GM18867 (cell line): ENCODE measurements at regions not wholly inside any gene's neighbourhood (a gene's known extent, or its start where the extent isn't known, plus 50 kb on each side); places are given as distances from the start of the nearest gene placed in this dataset.
"Not testable (repeated sequence)": the region's sequence is repeated elsewhere in the genome, so short reads cannot be mapped to it uniquely, and the experiment has no call there.

Source experiments
- ATAC-seq: cut with Tn5 transposase; IDR thresholded peaks from one replicate; pipeline ENCODE4 v1.9.1; 2021; ENCODE audit warnings: mild to moderate bottlenecking, moderate library complexity; ENCODE audit not compliant: unreplicated experiment

DNA sequence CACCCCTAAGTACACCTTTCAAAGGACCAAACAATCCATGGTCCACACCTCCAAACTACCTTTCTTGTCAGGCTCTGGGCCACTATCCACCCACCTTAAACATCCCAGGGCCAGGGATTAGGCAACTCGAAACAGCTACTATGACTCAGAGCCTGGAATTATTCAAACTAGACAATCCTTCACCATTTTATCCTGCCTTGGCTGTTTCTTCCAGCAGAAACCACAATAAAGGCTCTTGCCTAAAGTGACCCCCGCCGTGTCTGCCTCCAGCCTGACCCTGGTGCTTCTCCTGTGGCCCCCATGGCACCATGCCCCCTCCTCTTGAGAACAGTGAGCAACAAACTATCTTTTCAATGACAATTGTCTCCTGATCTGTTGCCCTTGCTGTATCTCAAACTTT, 195.5 kb downstream of the EPM2A start:
- ATAC-seq, result no peak

- no peak for ATAC-seq
Observed at GRCh38 chr6:145540741-145541140, 194.6 kb downstream of the EPM2A start.

DNA sequence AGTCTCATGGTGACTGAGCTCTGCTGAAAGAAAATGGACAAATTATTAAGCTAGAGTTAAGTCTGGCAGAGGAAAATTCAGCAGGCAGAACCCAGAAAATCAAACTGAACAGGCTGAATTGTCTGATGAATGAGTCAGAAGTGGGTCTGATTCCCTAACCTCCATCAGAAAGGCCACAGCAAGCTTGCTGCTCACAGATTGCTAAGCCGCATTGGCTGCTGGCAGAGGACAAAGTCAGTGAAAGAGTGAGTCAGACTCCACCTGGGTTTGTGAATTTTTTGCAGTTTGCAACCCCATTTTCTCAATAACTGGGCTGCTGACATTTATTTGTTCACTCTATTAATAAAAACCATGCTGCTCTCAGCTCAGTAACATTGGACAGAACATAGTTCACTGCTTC, 191.3 kb downstream of the EPM2A start:
- ATAC-seq, result no peak

- ATAC-seq, result no peak
Observed at GRCh38 chr6:145544514-145544913, 190.8 kb downstream of the EPM2A start.

DNA sequence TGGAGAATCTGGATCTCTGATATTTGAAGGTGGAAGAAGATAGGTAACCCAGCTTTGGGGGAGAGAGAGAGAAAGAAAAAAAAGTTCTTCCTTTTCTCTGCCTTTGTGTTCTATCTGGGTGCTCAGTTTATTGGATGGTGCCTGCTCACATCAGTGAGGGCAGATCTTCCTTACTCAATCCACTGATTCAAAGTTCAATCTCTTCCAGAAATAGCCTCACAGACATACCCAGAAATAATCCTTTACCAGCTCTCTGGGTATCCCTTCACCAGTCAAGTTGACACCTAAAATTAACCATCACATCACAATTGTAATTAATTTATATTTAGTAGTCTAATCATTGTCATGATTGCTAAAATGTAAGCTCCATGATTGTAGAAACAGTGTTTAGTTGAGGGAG, 189.1 kb downstream of the EPM2A start:
- ATAC-seq, result no peak

DNA sequence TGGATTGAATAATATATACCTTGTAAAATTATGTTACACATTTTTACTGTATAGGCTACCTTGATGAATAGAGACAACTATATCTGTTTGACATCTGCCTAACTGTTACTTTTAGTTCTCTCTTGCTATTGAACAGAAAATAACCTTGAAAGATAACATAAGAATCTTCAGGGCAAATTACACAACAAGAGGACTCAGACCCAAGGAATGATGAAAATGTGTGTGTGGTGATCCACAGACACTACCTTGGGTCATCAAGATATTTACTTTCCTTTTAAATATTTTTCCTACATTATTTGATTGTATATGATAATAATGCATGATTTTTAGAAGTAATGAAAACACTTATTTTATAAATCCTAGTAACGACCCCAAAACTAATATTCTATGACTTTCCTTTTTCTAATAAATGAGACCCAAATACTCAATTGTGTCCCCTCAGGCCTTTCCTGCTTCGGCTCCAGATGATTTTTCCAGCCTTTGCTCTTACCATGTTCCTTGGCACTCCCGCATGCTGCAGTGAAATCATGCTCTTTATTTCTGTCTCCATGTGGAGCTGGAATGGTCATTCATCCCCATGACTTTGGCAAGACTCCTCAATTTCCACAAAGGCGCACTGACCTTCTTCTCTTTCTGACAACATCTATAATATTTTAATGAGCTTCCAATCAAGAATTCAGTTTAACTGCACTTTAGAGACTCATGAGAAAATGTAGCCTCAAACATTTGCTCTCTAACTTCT, 187.6 kb downstream of the EPM2A start:
- no peak for ATAC-seq

DNA sequence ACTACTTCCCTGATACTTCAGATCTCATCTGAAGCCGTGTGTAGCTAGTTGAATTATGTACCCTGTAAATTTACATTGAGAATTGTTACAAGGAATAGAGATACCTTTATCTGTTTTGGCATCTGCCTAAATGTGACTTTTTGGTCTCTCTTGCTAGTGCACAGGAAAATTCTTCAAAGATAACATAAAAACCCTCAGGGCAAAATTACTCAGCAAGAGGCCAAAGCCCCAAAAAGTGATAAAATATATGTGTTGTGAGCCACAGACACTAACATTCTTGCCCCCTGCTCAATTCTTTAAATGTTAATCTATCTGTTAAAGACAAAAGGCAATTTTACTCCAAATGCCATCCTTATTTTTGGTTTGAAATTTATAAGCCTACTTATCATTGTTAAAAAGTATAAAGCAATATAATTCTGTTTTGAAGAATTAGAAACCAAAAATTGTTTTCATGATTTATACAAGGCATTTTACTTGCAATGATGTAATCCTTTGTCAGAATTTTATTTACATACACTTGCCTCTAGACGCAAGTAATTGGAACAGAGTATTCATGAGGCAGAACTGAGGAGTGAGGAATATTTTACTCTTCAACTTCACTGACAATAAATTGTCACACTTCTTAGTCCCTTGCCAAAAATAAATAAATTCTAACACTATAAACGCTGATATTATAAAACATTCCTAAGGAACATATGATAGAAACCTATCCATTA, 186.2 kb downstream of the EPM2A start:
- ATAC-seq, result no peak

- no peak for ATAC-seq
Observed at GRCh38 chr6:145551164-145551563, 184.2 kb downstream of the EPM2A start.

DNA sequence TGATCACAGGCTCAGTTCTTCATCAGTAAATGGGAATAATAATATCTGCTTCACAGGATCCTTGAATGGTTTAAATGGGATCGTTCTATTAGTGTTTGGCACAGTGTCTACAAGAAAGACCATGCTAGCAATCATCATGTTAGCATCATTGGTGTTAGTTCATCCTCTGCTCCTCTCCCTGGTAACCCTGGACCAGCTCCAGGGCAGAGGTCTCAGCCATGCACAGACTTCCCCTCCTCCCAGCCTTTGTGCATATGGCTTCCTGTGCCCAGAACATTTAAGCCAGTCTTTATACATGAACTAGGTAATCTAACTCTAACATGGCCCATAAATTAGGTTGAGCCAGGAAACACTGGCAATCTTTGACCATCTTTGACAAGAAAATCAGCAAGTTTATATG, 180.2 kb downstream of the EPM2A start:
- ATAC-seq, result no peak

GRCh38 chr6:145557474-145557873, 177.8 kb downstream of the EPM2A start:
- no peak for ATAC-seq

DNA sequence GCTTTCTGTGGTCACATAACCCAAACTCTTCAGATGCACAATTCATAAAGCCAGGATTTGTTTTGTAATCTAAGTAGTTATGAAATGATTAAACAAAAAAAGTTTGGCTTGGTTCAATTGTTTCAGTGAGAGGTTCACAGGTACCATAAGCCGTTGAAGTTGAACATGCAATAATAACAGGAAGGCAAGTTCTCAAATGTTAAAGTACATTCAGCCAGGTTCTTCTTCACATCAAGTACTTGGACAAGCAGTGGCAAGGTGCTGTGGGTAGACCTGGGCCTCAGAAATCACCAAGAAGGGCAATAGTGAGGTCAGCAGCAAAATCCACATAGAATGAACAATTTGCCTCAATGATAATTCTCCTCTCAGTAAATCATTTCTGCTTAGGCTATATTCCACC, 175.5 kb downstream of the EPM2A start:
- ATAC-seq, result no peak

DNA sequence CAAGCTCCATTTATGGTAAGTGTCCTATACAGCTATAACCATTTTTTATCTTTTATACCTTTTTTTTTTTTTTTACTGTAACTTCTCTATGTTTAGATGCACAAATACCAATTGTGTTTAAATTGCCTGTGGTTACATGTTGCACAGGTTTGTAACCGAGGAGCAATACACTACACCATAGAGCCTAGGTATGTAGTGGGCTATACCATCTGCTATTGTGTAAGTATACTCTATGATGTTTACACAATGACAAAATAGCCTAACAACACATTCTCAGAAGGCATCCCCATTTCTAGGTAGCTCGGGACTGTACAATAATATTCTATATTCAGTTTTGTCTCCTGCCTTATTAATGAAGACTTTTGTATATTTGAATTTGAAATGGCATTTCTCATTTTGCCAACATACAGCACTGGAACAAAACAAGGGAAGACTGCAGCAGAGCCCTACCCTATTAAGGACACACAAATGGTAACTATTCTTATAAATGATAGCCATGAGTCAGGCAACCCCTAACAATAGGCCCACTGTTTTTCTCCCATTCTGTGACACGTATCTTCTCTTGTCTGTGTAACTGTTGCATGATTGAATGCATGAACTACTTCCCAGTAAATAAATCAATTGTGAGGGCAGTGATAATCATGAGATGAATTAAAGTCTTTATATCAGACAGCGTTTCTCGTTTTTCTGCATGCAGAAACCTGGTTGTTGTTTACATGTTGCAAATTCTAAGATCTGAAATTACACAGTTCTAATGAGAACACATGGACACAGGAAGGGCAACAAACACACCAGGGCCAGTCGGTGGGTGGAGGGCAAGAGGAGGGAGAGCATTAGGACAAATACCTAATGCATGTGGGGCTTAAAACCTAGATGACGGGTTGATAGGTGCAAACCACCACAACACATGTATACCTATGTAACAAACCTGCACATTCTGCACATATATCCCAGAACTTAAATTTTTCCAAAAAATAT, 173.9 kb downstream of the EPM2A start:
- no peak for ATAC-seq

DNA sequence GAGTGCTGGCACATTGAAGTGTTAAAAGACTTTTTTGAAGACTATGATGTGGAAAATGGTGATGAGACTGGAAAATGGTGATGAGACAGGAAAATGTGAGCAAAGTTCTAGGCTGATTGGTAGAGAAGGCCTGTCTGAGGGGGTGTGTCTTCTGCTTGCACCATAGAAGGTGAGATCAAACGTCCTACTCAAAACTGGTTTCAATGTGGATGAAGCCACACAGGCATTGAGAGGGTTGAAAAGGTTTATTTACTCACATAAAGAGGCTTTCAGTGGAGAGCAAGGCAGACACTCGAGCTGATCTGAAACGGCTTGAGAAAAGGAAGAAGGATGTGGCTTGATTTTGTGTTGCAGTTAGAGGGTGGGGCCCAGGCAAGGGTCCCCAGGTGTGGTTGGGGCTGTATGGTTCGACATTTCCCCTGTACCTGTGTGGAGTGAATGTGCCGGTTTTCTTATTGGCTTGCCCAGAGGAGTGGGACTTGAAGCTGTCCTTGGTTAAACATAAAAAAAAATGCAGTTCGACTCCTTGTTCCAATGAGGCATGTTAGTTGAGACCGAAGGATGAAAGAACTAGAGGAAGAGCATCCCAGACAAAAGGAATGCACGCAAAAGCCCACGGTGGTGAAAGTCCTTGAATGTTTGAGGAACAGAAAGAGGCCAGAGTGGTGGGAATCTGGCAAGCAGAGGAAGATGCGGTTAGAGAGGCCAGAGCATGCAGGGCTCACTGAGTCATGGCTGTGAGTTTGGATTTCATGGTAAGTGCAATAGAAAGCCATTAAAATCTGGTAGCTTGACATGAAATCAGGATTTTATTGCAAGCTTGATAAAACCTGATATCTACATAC, 172.3 kb downstream of the EPM2A start:
- ATAC-seq, result no peak

GRCh38 chr6:145564553-145564952, 170.8 kb downstream of the EPM2A start:
- no peak for ATAC-seq

DNA sequence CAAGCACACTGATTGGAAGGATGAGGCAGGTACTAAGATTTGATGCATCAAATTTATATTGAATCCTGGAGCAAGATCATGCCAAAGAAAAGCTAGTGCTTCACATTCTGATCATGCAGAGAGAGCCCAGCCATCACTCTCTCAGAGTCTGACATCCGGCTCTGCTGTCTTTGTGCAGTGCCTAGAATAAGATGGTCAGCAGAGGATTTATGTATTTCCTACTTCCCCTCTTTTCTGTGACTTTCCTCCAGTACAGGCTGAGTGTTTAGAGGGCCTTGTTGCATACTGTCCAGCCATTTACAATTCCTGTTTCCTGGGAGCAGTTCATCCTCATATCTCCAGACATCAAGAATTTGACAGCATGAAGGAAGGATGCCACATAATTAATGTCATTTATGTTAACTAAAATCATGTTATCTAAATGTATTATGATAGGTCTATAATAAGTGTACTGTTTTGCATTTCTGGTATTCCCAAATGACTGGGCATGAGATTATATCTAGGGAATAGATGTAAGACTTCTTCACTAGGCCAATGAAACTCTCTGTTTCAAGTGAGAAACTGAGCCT, 167.6 kb downstream of the EPM2A start:
- no peak for ATAC-seq

GRCh38 chr6:145569140-145569539, 166.2 kb downstream of the EPM2A start:
- ATAC-seq, result no peak

DNA sequence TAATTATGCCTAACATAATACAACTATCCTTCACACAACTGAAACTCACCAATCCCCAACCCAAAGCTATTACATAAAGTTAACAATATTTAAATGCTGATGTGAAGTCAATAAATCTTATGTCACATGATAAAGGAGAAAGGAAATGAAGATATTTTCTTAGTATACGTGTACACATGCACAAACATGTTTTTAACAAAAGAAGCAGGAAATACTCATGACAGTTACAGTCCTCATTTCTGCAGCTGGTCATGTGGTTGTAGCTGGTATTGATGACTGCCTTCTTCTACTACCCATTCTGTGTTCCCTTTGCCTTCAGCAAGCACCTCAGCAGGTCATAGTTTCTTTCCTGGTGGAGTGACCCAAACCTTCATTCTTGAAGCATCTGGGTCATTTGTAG, 165.0 kb downstream of the EPM2A start:
- not testable (repeated sequence) for ATAC-seq

GRCh38 chr6:145574269-145574668, 161.1 kb downstream of the EPM2A start:
- ATAC-seq, result not testable (repeated sequence)
